Sigmoid colon (tissue), 4 donors: ENCODE measurements at regions not wholly inside any gene's neighbourhood (a gene's known extent, or its start where the extent isn't known, plus 50 kb on each side); places are given as distances from the start of the nearest gene placed in this dataset.

Experiments
- EP300 ChIP-seq, 4 donors: sonication (generic); formaldehyde crosslinking; IDR thresholded peaks; one replicate each; pipeline ENCODE4 v1.6.1; 2017; ENCODE audit warnings: antibody characterized with exemption in 4 of 4
- POLR2A ChIP-seq, 2 donors: fragments of 450-650 bp; IDR thresholded peaks; one replicate each; pipeline ENCODE4 v1.6.1; 2016; ENCODE audit warnings: antibody characterized with exemption in 2 of 2, mild to moderate bottlenecking in 2 of 2, moderate library complexity in 2 of 2
- TF ChIP-seq, protein P1 (sequence below), 4 experiments: fragments of 450-650 bp in 3 of 4; fragments of 200-600 bp in 1 of 4; IDR thresholded peaks; one replicate each; pipeline ENCODE4 v1.5.1; 2016 to 2019; ENCODE audit warnings: antibody characterized with exemption in 4 of 4, mild to moderate bottlenecking in 3 of 4, moderate library complexity in 2 of 4

DNA sequence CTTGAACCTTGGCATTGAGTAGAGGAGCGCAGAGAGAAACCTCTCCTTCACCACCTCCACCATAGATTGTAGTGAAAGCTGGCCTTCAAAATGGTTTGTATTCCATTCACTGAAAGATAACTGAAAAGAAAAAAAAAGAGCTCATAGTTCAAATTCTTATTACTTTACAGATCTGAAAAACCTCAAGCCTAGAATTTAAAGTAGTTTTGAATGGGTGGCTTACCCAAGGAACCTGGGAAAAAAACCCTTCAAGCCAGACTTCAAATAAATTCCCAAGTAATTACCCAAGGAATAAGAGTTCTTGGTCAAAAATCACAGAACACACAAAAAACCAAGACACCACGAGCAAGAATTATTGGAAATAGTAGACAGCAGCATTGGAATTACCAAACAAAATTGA, 83.6 kb upstream of the TMEM33 start:
- TF ChIP-seq POLR2A (IDR thresholded peaks at IDR 0.05) (no peak), EP300 (IDR thresholded peaks at IDR 0.05) (no peak)
- TF ChIP-seq, protein P1, sequence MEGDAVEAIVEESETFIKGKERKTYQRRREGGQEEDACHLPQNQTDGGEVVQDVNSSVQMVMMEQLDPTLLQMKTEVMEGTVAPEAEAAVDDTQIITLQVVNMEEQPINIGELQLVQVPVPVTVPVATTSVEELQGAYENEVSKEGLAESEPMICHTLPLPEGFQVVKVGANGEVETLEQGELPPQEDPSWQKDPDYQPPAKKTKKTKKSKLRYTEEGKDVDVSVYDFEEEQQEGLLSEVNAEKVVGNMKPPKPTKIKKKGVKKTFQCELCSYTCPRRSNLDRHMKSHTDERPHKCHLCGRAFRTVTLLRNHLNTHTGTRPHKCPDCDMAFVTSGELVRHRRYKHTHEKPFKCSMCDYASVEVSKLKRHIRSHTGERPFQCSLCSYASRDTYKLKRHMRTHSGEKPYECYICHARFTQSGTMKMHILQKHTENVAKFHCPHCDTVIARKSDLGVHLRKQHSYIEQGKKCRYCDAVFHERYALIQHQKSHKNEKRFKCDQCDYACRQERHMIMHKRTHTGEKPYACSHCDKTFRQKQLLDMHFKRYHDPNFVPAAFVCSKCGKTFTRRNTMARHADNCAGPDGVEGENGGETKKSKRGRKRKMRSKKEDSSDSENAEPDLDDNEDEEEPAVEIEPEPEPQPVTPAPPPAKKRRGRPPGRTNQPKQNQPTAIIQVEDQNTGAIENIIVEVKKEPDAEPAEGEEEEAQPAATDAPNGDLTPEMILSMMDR (IDR thresholded peaks at IDR 0.05) = no peak
